NCI-H82 treated with DMSO at 0.1 percent for 48 hours (cell line): ENCODE measurements at regions not wholly inside any gene's neighbourhood (a gene's known extent, or its start where the extent isn't known, plus 50 kb on each side); places are given as distances from the start of the nearest gene placed in this dataset.

Experiments
- DNase-seq: peaks from one replicate; lab custom pipeline; 2025; ENCODE audit not compliant: unreplicated experiment; lab: John Stamatoyannopoulos, UW

DNA sequence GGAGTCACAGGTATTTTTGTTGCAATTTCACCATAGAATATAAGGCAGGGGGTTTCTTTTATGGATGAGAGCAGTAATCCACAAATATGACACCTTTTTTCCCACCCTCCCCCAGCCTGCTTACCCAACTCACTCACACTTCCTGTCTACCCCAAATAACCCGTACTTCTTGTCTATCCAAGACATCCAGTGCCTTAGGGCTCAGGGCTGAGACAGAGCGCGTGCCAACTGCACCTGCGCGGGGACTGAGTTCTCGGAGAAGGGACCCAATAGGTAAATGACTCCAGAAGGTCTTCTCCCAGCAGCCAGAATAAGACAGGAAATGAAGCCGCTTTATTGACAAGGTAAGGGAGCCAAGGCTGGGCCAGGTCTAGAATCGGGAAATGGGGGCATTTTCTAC is 369.1 kb downstream of the SIPA1L2 start:
- DNase-seq: no peak

DNA sequence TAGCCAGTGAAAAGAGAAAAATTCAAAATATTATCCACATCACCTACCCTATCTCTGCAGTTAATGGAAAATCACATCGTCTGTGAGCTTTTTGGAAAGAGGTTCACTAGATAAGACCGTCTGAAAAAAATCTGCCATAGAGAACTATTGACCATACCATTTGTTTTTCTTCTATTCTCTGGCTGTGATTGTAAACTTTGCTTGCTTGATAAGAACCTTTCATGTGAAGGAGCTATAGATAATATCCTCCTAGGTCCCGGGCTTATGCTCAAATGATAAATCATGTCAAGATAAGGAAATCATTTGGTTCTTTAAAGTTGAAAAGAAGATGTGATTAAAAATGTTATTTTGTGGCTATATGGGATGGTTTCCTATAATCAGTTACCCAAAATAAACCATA is 369.9 kb downstream of the SIPA1L2 start:
- DNase-seq: no peak

DNA sequence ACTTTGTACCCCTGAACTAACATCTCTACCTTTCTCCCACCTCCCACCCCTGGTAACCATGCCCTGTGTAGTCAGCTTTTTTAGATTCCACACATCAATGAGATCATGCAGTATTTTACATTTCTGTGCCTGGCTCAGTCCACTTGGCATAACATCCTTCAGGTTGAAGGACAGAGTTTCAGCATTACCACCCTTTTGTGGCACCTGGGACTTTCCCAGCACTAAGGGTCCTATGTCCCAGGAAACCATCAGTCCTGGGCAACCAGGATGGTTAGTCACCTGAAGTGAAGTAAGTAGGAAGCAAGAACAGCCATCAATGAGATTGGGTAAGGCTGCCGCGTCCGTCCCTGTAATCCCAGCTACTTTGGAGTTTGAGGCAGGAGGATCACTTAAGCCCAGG is 370.6 kb downstream of the SIPA1L2 start:
- DNase-seq: no peak

DNA sequence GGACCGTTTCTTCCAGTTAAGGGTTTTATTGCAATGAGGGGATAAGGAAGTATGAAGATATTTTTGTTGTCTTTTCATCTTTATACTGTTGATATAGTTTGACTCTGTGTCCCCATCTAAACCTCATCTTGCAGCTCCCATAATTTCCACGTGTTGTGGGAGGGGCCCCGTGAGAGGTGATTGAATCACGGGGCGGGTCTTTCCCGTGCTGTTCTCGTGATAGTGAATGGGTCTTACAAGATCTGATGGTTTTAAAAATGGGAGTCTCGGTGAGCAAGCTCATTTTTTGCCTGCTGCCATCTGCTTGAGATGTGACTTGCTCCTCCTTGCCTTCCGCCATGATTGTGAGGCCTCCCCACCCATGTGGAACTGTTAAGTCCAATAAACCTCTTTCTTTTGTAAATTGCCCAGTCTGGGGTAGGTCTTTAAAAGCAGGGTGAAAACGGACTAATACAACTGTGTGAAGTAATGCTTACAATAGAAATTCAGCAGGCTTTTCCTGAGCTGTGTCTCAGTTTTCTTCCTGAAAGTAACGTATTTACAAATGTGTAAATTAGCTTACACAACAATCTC is 377.3 kb downstream of the SIPA1L2 start:
- no peak for DNase-seq

DNA sequence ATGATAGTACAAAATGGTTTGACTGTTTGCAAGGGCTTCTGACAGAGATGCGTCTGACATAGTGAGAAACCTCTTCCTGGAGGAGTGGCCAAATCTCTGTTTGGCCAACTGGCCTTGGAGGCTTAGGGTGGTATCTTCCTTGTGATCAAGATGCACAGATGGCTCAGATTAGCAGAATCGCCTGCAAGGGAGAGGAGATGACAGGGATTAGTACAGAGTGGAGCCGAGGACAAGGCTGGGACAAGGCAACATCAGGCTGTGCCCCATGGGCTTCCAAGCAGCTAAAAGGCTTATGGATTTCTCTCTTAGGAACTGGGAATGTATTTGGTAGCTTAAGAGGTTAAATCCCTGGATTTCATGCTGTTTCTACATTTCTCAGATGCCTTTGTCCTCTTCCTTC is 379.1 kb downstream of the SIPA1L2 start:
- peak; percentile 100 for DNase-seq

DNA sequence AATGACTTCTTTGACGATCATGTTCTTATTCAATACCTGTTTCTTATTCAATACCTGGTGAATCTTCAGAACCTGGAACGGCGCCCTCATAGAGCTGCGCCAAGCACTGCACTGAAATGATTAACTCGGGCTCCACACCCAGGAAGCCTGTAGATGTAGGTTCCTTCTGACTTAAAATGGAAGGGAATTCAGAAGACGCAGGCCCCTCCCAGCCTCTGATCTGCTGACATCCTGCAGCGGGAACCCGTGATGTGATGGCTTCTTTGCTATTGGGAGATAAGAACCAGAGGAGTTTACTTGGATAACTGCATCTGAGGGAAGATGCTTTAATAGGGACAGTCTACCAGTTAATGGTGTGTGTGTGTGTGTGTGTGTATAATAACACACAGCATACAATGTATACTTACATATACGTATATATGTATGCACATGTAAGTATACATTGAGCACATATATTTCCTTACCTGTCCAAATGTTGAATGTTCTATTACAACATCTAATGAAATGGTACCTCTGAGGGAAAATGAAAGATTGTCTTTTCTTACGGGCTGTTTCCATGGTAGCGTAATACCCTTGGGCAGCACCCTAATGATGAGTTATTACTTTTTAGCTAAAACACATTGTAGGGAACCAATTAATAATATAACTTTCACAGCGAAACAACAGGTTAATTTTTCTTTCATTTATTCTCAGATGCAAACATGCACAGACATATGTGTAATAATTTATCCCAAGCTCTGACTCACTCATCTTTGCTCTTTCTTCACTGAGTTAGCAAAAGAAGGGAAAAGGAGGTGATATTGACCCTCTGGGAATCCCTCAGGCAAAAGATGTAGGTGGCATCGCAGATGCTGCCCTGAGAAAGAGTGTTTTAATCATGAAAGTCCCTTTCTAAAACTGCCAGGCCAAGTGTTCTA is 379.8 kb downstream of the SIPA1L2 start:
- no peak for DNase-seq

DNA sequence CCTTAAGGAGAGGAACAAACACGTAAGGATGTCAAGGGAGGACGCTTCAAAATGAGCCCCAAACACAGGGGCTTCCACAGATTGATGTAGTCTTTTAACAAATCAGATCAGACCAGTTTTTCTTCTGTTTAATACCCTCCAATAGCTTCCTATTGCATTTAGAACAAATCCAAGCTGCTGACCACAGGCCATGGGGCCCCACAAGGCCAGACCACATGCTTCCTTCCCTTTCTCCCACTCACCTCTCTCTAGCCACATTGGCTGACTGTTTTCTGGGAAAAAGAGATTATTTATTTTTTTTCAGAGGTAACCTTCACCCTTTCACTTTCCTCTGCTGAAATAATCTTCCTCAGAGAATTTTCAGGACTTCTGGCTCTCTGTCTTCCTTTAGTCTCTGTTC is 380.6 kb downstream of the SIPA1L2 start:
- peak; percentile 51 for DNase-seq

DNA sequence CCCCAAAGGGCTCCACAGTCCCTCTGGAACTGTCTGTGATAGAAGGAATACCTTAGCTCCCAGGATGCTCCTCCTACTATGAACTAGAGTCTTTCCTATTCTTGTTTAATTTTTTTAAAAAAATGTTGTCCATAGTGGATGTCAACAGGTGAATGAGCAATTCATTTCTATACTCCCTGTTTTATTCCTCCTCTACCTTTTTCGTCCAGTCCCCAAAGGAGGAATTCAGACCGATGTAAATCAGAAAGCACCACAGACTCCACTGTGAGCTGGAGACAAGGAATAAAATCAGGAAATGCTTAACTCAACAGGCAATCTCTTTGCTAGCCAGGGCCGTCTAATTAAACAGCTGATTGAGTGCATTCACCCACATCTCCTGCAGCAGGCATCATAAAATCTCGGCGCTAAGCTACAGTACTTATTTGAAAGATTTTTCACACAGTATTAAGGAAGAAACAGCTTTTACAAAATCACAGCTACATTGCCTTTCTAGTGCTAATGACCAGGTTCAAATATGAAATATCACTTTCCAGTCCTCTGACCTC is 381.6 kb downstream of the SIPA1L2 start:
- no peak for DNase-seq

DNA sequence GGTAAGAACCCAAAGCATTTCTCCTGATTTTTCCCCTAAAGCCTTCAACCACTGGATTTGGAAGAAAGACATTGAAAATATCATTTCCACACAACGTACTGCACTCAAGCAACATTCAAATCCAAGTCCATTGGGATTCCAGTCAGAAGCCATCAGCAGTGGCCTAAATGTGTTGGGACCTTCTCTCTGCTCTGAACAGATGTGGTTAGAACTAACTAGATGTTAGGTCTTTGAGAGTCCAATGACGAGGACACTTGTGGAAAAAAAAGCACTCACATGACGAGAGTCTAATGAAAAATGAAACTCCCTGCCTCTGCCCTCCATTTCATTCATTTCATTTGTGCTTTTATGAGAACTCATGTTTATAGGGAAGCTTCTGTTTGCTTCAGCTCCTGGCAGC is 382.3 kb downstream of the SIPA1L2 start:
- no peak for DNase-seq

DNA sequence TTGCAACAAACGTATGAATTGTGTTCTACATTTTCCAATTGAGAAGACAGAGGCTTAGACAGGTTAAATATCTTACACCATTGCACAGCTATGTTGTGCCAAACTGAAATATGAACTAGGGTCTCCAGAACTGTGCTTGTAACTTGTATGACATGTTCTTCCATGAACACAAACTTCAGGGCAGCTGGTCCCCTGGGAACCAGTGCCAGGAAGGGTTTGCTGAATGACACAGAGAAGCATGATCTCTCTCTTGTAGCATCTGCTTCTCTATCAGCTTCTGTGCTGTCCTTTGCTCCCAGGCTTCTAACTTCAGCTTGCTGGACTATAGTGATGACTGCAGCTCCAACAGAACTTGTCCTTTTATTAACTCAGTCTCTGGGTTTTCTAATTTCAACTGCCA is 385.5 kb downstream of the SIPA1L2 start:
- no peak for DNase-seq

DNA sequence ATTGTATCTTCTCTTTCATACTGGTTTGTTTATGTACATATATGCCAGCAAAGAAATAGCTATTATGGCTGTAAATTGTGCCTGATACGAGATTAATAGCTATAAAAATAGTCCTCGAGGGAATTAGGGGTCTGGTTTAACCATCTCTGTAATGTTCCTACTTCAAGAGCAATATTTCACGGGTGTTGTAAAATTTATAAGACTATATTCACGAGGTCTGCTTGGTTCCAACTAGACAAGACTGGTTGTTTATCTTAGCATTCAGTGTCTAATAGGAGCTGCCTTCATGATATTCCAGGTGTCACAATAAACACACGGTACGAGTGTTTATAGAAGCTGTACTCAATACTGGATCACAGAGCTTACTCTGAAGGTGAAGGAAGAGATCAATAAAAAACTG is 389.9 kb downstream of the SIPA1L2 start:
- DNase-seq: no peak

DNA sequence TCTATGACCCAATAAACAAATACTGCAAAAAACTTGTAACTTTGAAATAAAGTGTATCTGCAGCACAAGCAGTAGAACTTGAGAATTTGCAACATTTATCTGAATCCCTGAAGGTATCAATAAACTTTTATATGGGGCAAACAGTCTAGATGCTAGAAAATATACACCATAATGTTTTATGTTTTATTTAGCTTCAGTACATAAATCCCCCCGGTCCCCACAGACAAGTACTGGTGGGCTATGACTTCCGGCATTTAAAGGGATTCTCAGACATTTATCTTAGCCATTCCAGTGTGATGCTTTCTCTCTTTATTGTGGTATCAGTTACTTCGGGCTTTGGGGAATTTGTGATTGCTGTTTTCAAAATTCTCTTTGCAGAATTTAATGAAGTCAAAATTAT is 390.4 kb downstream of the SIPA1L2 start:
- DNase-seq: no peak

DNA sequence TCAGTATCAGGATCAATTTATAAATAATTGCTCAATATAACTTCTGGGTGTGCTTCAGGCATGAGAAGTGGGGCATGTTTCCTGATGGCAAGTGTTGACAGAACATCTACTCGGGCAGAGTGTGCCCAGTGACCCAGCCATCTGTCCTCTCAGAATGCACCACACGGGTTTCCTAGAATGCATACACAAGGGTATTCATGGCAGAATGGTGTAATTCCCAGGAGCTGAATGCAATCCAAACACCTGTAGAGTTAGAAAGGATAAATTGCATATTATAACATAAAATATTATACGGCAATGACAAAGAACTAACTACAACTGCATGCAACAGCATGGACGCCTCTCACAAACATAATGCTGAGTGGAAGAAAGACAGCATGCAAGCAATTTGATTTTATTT is 391.9 kb downstream of the SIPA1L2 start:
- DNase-seq: no peak

DNA sequence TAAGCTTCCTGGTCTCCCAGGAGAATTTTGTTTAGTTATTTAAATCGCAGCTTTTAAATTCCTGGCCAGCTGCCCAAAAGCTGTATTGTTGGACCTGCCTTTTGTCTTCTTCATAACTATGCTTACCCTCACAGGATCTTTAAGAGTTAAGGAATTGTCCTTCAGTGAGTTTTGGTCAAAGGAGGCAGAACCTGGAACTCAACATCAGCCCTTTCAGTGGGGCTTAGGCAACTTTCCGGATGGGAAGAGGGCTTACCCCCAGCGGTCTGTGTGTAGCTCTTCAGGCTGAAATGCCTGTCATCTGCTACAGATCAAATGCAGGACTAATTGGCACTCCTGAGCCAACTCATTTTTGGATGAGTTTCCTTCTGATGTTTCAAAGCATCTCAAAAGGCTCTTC is 402.6 kb downstream of the SIPA1L2 start:
- DNase-seq: peak; percentile 32

DNA sequence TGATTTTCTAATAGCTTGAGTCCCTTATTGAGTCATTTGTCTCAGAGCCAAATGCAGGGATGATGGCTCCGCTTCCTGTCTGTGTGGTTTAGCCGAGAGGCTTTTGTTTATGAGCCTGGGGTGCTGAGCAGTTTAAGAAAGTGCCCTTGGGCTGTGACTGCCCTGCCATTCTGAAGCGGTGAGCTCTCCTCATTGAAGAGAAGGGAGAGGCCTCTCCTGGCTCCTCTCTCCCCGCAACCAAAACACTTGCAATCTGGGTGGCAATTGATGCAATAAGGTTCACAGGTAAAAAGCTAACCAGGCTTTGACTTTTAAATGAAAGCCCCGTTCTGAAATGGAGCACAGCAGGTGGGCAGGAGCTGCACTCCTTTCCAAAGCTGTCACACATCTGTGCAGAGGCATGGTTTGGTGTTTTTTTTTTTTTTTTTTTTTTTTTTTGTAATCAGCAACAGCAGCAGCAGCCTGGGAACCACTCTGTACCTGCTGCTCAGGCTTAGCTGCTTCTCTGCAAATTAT is 403.7 kb downstream of the SIPA1L2 start:
- no peak for DNase-seq

DNA sequence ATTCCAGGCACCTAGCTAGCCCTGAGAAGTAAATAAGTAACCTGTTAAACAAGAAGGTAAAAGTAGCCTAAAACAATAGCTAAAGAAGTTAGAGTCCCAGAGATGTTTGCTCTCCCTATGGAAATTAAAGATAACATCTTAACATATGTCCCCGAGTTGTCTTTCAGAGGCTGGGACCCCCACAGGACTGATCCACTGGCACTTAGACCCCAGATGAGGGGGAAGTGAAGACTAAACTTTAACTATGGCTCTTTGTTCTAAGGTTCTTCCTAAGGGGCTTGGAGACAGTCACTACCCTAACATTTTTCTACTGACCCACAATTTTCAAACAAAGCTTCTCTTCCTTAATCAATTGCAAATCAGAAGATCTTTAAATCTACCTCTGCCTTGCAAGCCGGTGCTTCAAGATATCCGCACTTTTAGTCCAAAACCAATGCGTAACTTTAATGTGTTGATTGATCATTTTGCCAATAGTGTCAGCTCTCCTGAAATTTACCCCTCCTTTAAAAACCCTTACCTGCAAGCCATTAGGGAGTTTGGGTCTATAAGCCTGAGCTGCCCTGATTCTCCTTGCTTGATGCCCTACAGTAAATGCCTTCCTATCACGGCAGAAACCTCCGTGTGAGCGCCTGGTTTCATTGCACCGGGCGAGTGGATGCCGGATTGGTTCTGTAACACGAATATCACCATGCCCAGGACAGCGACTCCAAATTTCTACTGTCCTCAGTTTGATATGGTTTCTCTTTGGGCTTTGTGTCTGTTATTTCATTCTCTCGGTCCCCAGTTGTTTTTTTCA is 404.4 kb downstream of the SIPA1L2 start:
- DNase-seq: no peak

DNA sequence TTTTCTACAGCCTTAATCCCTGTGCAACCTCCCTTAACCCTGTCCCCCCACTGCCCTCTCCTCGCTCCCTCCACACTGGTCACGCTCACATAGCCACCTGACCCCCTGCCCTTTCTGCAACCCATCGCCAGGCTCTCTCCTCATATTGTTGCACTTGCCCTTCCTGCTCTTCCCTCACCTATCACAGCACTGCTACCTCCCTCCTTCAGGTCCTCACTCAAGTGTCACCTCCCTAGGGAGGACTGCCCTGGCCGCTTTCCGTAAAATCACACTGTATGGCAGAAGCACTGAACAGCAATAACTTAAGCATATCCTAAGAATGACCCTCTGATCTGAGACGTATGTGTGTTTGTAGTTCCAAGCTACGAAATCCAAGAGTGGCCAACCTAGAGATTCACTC is 406.0 kb downstream of the SIPA1L2 start:
- DNase-seq: no peak

DNA sequence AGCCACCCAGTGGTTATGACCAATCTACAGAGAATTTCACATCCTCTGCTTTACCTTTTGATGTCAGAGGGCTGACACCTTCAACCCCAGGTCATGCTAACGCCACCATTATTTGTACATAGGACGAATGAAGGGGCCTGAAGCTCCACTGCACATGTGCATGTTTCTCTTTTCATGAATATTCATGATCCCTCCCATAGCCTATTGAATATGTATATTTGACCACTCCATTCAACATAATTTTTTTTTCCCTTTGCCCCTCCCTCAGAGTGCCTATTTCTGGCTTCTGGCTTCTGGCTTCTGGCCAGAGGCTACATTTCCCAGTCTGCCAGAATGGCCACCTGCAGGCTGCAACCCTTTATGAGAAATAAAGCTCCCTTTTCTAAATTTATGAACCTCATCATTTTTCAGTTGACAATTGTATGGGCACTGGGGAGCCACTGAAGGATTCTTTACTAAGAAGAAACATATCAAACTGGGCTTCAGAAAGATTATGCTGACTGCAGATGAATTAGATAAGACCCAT is 406.7 kb downstream of the SIPA1L2 start:
- DNase-seq: no peak

DNA sequence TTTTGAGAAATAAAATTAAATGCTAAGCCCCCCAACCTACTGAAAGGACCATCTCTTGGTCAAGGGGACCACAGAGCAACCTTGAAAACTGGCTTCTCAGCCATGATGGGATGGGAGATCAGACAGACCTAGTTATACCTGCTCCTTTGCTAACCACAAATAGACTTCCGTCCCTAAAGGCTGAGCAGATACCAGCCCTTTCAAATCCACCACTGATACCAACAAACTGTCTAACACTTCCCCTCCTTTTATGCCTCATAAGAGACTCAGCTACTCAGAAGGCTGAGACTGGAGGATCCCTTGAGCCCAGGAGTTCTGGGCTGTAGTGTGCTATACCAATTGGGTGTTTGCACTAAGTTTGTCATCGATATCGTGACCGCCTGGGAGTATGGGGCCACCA is 407.3 kb downstream of the SIPA1L2 start:
- DNase-seq: no peak

DNA sequence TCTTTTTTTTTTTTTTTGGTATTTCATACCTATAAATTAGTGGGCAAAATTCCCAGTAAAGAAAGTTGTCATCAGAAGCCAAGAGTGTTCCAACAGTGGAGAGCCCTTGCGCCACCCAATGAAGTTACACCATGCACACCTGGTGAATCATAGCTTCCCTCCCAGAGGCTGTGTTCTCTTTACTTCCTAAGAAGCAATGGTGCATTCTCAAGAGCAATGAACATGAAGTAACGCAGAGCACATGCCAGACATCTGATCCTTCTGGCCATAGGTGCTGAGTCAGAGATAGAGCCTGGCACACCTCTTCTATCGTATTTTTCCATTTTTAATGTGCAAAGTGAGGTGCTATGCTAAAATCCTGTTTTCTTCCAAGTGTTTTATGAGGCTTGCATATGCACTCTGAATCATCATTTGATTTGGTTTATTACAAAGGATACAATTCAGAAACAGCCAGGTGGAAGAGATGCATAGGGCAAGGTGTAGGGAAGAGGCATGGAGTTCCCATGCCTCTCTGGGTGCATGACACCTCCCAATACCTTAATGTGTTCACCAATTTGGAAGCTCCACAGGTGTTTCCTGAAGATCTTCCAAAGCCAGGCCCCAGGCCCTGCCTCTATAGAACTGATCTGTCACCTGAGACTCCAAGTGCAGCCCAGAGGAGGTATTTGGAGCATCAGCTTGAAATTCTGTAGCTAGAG is 408.0 kb downstream of the SIPA1L2 start:
- DNase-seq: no peak
